Endothelial cell of umbilical vein (primary cell): ENCODE measurements at regions not wholly inside any gene's neighbourhood (a gene's known extent, or its start where the extent isn't known, plus 50 kb on each side); places are given as distances from the start of the nearest gene placed in this dataset.

Experiments
- BruUV-seq: library from RNA; stranded (reverse); fragments of 400-500 nt; replicated peaks from 2 replicates; lab custom pipeline; 2021; lab: Mats Ljungman, UMichigan
- CTCF ChIA-PET: fragments of 300-600, 350-600 bp; sonication (Branson Sonifier 250); formaldehyde crosslinking; loops from one replicate; lab custom pipeline; 2021; ENCODE audit warnings: antibody characterized with exemption, inconsistent platforms; lab: Charles Lee
- POLR2A ChIA-PET: fragments of 300-600, 350-600 bp; sonication (Branson Sonifier 250); formaldehyde crosslinking; loops from one replicate; lab custom pipeline; 2021; ENCODE audit warnings: antibody characterized with exemption, inconsistent platforms; lab: Charles Lee
- DNase-seq: peaks from one replicate; pipeline ENCODE4 v3.0.0-alpha.2; 2011; ENCODE audit warnings: low read depth, low spot score
- FAIRE-seq: peaks from 2 replicates; lab custom pipeline; 2011; peaks lifted over from hg19 to GRCh38; lab: Jason Lieb, UNC
- H2AFZ ChIP-seq: 2 replicates; pipeline ENCODE4 v1.6.0; 2012; ENCODE audit warnings: low read depth, low read length, control low read depth, inconsistent platforms
- H3K27ac ChIP-seq: 2 replicates; pipeline ENCODE4 v1.5.1; 2011; ENCODE audit warnings: low read depth, mild to moderate bottlenecking, control low read depth, low read length, moderate library complexity; ENCODE audit not compliant: insufficient read depth
- H3K27me3 ChIP-seq, 2 experiments: 2 replicates each; pipeline versions ENCODE4 v1.6.0 to v1.6.1; 2011; ENCODE audit warnings: low read length in 2 of 2, mixed read lengths in 1 of 2; ENCODE audit not compliant: control insufficient read depth in 2 of 2, insufficient read depth in 2 of 2
- H3K36me3 ChIP-seq, 2 experiments: 2 replicates in 1 of 2; 3 replicates in 1 of 2; pipeline ENCODE4 v1.5.1; 2011; ENCODE audit warnings: low read length in 2 of 2, mild to moderate bottlenecking in 1 of 2, moderate library complexity in 1 of 2; ENCODE audit not compliant: control insufficient read depth in 2 of 2, insufficient read depth in 2 of 2; ENCODE audit errors: extremely low read depth in 1 of 2
- H3K4me1 ChIP-seq: 3 replicates; pipeline ENCODE4 v1.5.1; 2011; ENCODE audit warnings: mild to moderate bottlenecking, low read length; ENCODE audit not compliant: control insufficient read depth, insufficient read depth; ENCODE audit errors: extremely low read depth
- H3K4me2 ChIP-seq: 2 replicates; pipeline ENCODE4 v1.6.1; 2011; ENCODE audit warnings: low read length, control low read depth, mixed read lengths; ENCODE audit not compliant: insufficient read depth
- H3K4me3 ChIP-seq, 3 experiments: fragments of 200-600 bp in 1 of 3; sonication (generic), shearing (Covaris generic) in 1 of 3; replicated peaks in 1 of 3; 2 replicates each; pipeline ENCODE4 v1.5.1; 2011 to 2016; ENCODE audit warnings: control low read depth in 3 of 3, low read length in 3 of 3, mild to moderate bottlenecking in 2 of 3, inconsistent platforms in 1 of 3, low read depth in 1 of 3, moderate library complexity in 1 of 3; ENCODE audit not compliant: insufficient read depth in 1 of 3
- H3K79me2 ChIP-seq: 2 replicates; pipeline ENCODE4 v1.6.0; 2012; ENCODE audit warnings: low read length, inconsistent platforms; ENCODE audit not compliant: control insufficient read depth, insufficient read depth
- H3K9ac ChIP-seq: replicated peaks from 2 replicates; pipeline ENCODE3; 2011; ENCODE audit warnings: low read length, control low read depth; ENCODE audit not compliant: insufficient read depth; ENCODE audit errors: extremely low read depth
- H3K9me1 ChIP-seq: replicated peaks from 3 replicates; pipeline ENCODE4 v1.6.0; 2011; ENCODE audit warnings: mild to moderate bottlenecking, low read length; ENCODE audit not compliant: control insufficient read depth, insufficient read depth; ENCODE audit errors: extremely low read depth
- H3K9me3 ChIP-seq: replicated peaks from 2 replicates; pipeline ENCODE4 v1.5.1; 2012; ENCODE audit warnings: low read length, inconsistent platforms; ENCODE audit not compliant: control insufficient read depth, insufficient read depth
- H4K20me1 ChIP-seq: replicated peaks from 2 replicates; pipeline ENCODE3; 2011; ENCODE audit warnings: mild to moderate bottlenecking, low read length; ENCODE audit not compliant: control insufficient read depth, insufficient read depth; ENCODE audit errors: extremely low read depth
- EZH2 ChIP-seq: IDR thresholded peaks from 2 replicates; pipeline ENCODE4 v1.6.1; 2012; ENCODE audit warnings: borderline replicate concordance, low read depth, mild to moderate bottlenecking, moderate library complexity, low read length, inconsistent platforms; ENCODE audit not compliant: severe bottlenecking
- FOS ChIP-seq: IDR thresholded peaks from 2 replicates; pipeline ENCODE4 v1.6.1; 2011; ENCODE audit warnings: mild to moderate bottlenecking, low read length, moderate library complexity, borderline replicate concordance; ENCODE audit not compliant: insufficient read depth
- GATA2 ChIP-seq: IDR thresholded peaks from 2 replicates; pipeline ENCODE4 v1.7.0; 2011; ENCODE audit warnings: low read depth, mild to moderate bottlenecking, moderate library complexity, mixed read lengths, low read length; ENCODE audit not compliant: insufficient read length, insufficient read depth
- JUN ChIP-seq: IDR thresholded peaks from 2 replicates; pipeline ENCODE4 v1.6.1; 2011; ENCODE audit warnings: borderline replicate concordance, low read depth; ENCODE audit not compliant: insufficient read length, insufficient read depth
- MYC ChIP-seq: IDR thresholded peaks from one replicate; pipeline ENCODE4 v1.6.1; 2011; ENCODE audit warnings: mild to moderate bottlenecking, low read depth, low read length
- POLR2A ChIP-seq: IDR thresholded peaks from 2 replicates; pipeline ENCODE4 v1.6.1; 2012; ENCODE audit warnings: low read depth, mild to moderate bottlenecking, control low read depth, low read length
- POLR2AphosphoS5 ChIP-seq: IDR thresholded peaks from 2 replicates; pipeline ENCODE4 v1.6.1; 2012; ENCODE audit warnings: low read depth, mild to moderate bottlenecking, control low read depth, low read length, moderate library complexity; ENCODE audit not compliant: insufficient read depth
- dilution Hi-C: fragments of 300-500 bp; cut with MboI; formaldehyde crosslinking; loops from one replicate; pipeline ENCODE4 v1.15.0; 2019; ENCODE audit warnings: low sequenced_read_pairs; ENCODE audit not compliant: extremely low pct_ligation_motif_present
- intact Hi-C: fragments of 100-400 bp; cut with micrococcal nuclease; formaldehyde crosslinking; loops from one replicate; pipeline ENCODE4 v1.10.0; 2022
- TF ChIP-seq, protein P1 (sequence below): IDR thresholded peaks from 2 replicates; pipeline ENCODE4 v1.6.1; 2011; ENCODE audit not compliant: insufficient read depth, insufficient read length
- TF ChIP-seq, protein P2 (sequence below), 2 donors: IDR thresholded peaks; 1 replicate in 1 of 2; 2 replicates in 1 of 2; pipeline ENCODE4 v1.5.1; 2011; ENCODE audit warnings: low read length in 2 of 2, mild to moderate bottlenecking in 2 of 2, moderate library complexity in 2 of 2, control low read depth in 1 of 2, inconsistent platforms in 1 of 2, low read depth in 1 of 2; ENCODE audit not compliant: insufficient read depth in 1 of 2; ENCODE audit errors: extremely low read depth in 1 of 2

DNA sequence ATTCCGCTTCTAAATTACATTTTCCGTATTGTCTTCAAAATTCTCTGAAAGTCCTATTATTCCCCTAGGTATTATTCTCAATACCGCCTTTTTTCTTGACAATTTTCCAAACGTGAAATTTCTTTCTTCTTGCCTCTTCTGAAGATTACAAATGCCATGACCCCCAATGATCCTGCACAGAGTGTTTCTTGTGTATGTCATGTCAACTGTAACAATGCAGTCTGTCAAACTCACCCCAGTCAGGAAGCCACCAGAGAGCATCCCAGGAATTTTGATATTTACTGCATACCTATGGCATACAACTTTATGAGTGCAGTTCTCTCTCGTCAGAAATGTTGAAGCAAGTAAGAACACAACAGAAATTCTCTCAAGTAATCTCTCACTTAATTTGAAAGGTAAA lies 847.3 kb upstream of the CDH8 start:
- H4K20me1 ChIP-seq = no peaks in the 10 kb centered on the region

More for the DNA sequence above, 847.3 kb upstream of the CDH8 start:
- FAIRE-seq (no peak), DNase-seq (no peak)
- POLR2A ChIA-PET = no interaction called here
- no peaks in the 10 kb centered on the region for H3K9me3 ChIP-seq
- no peak overlapping the region for H3K4me2 ChIP-seq
- no peak overlapping the region for H3K9ac ChIP-seq
- H3K36me3 ChIP-seq = no peaks in the 10 kb centered on the region
- CTCF ChIA-PET = no interaction called here
- H3K27me3 ChIP-seq = no peaks in the 10 kb centered on the region
- no peak overlapping the region for H2AFZ ChIP-seq
- no peak overlapping the region for H3K4me3 ChIP-seq
- intact Hi-C loops = no loop called here
- no peaks in the 10 kb centered on the region for H3K4me1 ChIP-seq
- H3K27ac ChIP-seq = no peak overlapping the region
- H3K9me1 ChIP-seq = no peaks in the 10 kb centered on the region
- no TSS peak for BruUV-seq
- H3K79me2 ChIP-seq = no peaks in the 10 kb centered on the region
- dilution Hi-C loops = no loop called here
- TF ChIP-seq, protein P1, sequence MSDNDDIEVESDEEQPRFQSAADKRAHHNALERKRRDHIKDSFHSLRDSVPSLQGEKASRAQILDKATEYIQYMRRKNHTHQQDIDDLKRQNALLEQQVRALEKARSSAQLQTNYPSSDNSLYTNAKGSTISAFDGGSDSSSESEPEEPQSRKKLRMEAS = no peak
- TF ChIP-seq MYC (no peak), JUN (no peak), GATA2 (no peak), POLR2AphosphoS5 (no peak), FOS (no peak), POLR2A (no peak), EZH2 (no peak)
- TF ChIP-seq, protein P2, sequence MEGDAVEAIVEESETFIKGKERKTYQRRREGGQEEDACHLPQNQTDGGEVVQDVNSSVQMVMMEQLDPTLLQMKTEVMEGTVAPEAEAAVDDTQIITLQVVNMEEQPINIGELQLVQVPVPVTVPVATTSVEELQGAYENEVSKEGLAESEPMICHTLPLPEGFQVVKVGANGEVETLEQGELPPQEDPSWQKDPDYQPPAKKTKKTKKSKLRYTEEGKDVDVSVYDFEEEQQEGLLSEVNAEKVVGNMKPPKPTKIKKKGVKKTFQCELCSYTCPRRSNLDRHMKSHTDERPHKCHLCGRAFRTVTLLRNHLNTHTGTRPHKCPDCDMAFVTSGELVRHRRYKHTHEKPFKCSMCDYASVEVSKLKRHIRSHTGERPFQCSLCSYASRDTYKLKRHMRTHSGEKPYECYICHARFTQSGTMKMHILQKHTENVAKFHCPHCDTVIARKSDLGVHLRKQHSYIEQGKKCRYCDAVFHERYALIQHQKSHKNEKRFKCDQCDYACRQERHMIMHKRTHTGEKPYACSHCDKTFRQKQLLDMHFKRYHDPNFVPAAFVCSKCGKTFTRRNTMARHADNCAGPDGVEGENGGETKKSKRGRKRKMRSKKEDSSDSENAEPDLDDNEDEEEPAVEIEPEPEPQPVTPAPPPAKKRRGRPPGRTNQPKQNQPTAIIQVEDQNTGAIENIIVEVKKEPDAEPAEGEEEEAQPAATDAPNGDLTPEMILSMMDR (IDR thresholded peaks at IDR 0.05; ENCODE audit: extremely low read depth in 1 of 2, insufficient read depth in 1 of 2, low read depth in 1 of 2, low read length in 2 of 2) = no peak
